Activated CD4-positive, alpha-beta T cell treated with anti-CD3 and anti-CD28 coated beads, Interleukin-2, amount 50 U/mL, for 48 hours (primary cell): ENCODE measurements at regions not wholly inside any gene's neighbourhood (a gene's known extent, or its start where the extent isn't known, plus 50 kb on each side); places are given as distances from the start of the nearest gene placed in this dataset.
"Not testable (repeated sequence)": the region's sequence is repeated elsewhere in the genome, so short reads cannot be mapped to it uniquely, and the experiment has no call there.

Experiments used
- DNase-seq, 2 experiments: peaks; one replicate each; pipeline ENCODE4 v3.0.0-alpha.2; 2020

DNA sequence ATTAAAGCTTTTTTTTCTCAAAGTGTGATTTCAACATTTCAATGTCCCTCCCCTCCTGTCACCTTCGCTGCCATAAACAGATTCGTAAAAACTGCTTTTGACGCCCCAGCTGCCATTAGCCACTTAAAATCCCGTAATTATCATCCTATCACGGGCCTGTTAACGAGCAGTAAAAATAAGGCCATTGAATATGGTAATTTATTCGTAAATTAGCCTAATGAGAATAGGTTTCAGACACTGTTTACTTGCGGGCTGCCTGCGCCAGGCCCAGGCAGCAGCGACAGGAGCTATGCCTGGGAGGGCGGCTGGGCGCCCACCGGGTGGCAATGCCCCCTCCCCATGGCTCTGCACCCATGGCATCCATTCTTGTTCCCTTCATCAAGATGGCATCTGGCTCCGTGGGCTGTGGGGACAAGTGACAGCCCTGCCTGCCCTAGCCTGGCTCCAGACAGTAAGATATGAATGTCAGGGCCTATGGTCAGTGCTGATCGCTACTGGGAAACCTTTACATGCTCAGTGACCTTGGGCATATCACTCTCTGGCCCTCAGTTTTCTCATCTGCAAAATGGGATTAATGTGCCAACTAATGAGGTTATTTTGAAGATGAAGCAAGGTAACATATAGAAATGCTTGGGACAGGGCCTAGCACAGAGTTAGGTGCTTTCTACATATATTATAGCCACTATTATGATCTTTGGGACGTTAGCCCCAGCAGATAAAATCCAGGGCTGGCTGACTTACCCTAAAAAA, 500.8 kb downstream of the MN1 start:
- no peak for DNase-seq

DNA sequence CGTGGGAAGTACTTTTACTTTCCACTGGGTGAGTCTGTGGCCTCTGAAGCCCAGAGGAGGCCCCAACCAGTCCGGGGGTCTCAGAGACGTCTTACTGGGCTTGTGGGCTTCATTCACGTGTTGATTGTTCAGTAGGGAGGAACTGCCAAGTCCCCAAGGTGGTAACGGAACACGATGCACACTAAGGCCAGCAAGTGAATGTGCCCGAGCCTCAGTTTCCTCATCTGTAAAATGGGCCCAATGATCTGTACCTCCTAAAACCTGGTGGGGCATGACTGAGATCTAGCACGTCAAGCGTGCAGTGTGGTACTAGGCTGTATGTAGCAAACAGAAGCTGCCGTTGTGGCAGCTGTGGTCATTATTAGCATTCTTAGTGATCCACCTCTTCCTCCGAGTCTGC, 499.1 kb downstream of the MN1 start:
- DNase-seq, result no peak

DNA sequence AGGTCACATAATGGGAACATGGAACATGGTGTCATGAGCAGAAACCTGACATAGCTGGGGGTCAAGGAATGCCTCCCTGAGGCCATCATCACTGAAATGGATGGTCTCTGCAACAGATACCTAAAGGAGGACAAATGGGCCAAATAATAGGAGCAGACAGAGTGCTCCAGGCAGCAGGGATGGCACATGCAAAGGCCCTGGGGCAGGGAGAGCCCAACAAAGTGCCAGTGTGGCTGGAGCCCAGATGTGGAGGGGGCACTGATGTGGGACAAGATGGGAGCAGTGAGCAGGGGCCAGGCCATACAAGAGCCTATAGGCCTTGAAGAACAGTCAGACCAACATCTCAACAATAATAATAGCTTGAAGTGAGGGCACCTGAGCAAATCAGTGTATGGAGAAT, 497.8 kb downstream of the MN1 start:
- DNase-seq, result no peak

DNA sequence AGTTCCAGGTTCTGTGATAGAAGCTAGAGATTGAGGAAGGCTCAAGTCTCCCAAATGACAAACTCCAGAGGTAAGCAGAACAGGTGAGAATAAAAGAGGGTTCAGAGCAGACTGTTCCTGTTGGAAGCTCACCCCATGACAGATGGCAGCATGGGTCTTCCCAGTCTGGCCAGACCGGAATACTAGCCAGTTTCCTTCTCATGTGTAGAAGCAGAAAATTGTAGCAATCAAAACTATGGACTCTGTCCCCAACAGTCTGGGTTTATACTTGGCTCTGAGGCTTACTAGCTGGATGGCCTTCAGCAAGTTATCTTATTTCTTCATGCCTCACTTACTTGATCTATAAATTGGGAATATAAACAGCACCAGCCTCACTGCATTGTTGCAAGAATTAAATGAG, 494.8 kb downstream of the MN1 start:
- DNase-seq, result no peak

DNA sequence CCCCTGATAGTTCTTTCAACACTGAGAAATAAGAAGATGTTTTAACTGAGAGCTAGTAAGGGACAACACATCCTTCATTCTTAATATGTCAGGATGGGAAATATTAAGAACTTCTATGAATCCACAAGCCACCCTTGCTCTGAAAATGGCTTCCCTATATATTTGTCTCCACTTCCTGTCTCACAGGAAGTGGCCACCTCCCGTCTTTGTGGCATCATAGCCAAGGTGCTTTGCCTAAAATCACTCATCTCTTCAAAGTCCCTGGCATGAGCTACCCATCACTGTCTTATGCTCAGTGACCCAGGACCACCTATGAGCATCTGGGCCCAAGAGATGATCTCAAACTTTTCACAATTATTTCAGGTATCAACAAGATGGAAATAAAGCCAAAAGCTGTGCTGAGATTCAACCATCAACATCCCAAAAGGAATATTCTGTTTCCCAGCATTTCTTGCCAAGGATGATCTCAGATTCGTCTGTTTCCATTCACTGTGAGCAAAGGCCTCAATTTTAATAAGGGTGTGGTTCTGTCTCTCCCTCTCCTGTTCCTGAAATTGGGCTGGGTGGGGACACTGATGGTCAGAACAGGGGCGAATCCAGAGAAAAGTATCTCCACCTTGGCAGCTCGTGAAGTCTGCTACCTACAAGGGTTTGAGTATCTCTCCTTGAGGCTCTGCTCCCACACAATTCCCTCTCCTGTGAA, 493.9 kb downstream of the MN1 start:
- no peak for DNase-seq

DNA sequence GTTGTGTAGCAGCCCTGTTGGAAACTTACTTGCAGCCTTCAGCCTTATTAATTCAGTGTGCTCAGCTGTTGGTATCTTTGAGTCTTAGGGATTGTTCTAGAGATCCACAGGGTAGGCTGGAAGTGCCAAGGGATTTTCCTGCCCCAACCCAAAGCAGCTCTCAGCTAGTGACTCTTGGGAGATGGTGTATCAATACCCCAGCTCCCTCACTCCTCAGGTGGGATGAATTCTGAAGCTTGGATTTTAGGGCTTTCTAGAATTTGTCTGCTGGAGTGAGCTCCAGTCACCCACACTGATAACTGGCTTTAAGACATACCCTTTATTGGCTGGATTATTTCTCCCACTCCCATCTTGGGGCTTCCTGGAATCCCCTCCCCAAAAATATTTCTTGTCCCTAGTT, 493.0 kb downstream of the MN1 start:
- DNase-seq, result no peak

DNA sequence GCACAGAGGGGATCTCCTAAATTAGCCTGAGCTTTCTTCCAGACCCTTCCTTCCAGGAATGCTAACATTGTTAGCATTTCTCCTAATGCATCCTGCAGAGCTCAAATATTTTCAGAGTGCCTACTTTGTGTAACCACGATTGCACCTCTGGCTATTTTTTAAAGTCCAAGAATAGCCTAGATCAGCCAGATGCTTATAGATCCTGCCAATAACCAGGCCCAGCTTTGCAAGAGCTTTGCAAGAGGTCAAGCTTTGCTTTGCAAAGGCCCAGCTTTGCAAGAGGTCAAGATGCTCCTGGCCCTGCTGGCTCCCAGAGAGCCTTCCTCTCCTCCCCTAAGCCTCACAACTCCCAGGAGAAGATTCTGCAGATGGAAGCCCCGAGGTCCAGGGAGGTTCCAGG, 491.9 kb downstream of the MN1 start:
- DNase-seq, result no peak

DNA sequence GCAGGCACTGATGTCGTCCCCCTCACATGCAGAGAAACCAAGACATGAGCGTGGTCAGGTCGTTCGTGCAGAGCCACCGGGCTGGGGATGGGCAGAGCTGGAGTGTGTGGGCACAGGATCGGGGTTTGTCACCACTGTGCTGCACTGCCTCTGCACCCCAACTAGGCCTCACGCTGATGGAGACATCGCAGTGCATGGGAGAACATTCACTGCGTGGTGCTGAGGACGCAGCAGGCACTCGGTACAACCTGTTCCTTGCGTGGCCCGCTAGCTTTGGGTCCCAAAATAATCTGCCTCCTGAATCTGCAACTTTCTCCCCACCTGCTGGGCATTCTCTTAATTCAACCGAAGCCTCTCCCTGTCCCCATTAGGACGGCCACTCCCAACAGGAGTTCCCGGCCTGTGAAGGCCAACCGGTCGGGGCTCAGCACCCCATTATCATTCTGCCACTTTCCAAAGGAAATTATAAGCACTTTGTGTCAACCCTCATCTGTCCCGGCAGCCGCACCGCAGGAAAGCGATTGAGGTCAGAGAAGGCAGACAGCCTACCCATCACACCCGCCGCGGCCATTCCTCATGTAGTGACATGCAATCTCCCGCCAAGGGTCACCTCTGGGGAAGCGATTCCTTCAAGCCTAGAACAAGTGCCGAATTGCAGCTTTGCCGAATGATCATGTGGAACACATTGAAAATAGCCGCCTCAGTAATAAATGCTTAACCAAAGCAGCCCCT, 490.4 kb downstream of the MN1 start:
- DNase-seq, result no peak

DNA sequence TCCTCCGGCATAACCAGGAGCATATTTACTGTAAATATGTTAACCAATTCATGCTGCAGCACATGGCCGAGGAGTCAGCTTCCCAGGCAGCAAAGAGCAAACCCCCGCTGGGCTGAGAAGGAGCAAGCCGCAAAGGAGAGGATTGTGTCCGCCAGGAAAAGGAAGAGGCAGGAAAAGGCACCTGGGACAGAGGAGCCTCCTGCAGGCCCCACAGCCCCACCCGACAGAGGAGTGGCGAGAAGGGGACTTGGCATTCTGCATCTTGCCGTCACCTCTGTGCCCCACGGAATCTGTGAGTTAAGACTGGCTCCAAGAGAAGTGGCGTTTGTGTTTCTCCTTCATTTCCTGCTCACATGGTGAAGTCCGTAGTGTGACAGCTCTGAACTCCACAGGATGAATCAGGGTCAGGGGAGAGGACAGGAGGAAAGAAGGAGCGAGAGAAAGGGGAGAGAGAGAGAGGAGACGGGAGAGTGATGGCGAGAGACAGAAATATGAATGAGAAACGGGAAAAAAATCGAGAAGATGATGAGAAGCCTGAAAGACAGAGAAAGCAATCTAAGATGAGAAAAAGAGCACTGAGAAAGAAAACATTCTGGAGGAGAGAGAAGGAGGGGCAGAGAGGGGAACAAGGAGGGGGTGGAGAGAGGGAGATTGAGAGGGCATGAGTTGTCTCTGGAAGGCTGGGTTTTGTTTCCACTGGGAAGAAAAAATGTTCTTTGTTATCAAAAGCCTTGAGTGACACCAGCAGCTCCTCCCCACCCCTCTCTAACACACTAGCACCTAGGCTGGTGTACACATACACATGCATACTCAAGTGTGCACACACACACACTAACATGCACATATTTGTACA, 489.6 kb downstream of the MN1 start:
- no peak for DNase-seq

DNA sequence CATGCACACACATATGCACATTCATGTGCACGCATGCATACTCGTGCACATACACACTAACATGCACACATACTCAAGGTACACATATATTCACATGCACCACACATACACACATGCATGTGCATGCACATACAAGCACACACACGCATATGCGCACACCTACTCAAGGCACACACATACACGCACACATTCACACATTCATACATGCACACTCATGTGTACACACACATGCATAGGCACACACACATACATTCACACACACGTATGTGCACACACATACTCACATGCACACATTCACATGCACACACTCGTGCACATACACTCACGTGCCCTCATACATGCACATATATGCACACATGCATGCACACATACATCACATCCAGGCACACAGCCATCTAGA, 489.0 kb downstream of the MN1 start:
- DNase-seq, result no peak

DNA sequence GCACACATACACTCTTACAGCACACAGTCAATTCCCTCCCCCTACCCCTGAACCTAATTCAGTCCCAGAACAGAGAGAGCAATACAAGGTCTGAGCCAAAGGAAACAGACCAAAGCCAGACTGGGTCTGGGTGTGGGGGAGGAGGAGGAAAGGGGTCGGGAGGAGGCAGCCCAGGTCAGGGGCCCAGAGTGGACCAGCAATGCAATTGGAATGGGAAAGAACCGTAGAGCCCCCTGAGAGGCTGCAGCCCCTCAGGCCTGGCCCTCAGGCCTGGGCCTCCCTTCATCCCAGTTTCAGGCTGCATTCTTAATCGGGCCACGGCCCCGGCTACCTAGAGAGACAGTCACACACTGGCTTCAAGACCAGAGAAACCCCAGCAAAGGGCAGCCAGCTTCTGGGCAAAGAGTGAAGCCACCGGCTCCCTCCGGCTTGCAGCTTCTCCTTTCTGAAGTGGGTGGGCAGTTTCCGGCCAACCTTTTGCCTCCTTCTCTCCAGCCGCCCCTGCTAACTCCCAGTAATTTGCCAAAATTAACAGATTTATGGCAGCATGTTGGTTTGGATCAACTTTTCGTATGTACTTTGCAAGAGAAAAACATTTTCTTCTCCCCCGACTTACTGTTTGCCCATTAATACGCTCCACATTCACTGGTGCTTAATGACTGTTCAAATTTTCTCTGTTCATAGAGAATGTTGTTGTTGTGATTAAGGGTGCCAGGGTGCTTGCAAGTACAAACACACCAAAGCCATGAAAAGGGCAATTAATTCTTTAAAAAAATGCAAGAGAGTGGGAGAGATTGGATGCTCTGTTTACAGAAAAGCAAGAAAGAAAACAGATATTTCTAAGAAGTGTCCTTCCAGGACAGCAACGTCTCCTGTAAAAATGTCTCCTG, 488.3 kb downstream of the MN1 start:
- DNase-seq, result no peak

DNA sequence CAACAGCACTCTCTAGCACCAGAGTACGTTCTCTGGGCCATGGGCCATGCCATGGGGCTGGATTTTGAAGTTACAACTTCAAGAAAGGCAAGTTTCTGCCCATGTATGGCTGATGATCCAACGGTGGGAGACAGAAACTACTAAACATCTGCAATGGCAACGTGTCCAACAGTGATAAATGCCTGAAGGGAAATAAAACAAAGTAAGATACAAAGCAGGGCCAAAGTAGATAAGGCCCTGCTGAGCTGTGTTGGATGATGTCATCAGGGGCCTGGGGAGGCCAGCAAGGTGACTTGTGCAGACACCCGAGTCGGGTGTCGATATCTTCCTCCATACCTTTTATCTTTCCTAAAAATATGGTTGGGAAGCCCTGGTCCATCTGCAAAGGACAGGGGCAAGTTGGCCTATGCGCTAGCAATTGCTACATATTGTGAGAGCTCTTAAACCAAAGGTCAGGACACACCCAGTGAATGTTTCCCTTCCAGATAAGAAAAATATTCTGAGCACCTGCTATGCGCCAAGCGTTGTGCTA, 487.2 kb downstream of the MN1 start:
- no peak for DNase-seq

DNA sequence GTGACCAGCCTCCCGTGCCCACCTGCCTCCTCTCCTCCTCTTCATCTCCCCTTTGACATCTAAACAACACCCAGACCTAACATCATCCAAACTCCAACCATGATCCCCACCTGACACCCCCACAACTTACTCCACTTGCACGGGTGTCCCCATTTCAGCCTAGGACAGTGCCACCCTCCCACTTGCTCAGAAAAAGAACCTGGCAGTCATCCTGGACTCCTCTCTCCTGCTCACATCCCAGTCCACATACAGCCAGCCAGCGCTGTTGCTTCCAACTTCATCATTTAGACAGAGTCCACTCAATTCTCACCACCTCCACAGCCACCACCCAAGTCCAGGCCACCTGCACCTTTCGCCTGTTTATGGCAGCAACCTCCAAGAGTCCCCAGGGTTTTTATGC, 485.7 kb downstream of the MN1 start:
- no peak for DNase-seq

DNA sequence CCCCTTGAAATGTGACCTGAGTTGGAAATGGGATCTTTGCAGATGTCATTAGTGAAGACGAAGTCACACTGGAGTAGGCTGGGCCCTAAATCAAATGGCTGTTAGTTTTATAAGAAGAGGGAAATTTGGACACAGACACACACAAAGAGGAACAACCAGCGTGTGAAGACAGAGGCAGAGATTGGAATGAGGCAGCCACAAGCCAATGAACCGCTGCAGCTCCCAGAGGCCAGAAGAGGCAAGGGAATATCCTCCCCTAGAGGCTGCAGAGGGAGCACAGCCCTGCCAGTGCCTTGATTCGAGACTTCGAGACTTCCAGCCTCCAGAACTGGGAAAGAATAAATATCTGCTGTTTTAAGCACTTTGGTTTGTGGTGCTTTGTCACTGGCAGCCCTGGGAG, 484.5 kb downstream of the MN1 start:
- no peak for DNase-seq

DNA sequence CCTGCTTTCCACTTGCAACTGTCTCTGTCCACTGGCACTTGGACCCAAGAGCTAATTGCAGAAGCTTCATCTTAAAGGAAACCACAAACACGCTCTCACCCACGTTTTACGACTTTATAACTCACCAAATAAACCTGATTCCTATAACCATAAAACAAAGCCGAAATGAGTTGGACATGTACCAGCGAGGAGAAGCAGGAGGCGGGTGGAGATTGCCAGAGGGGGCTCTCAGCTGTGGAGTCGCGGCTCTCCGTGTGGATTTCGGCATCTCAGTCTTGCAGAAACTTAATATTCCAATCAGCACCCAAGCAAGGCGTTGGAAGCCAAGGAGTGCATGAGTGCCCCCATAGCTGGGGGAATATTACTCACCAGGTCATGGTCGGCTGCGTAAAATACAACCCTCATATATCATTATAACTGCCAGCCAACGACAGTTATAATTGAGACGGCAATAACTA, 483.6 kb downstream of the MN1 start:
- no peak for DNase-seq

DNA sequence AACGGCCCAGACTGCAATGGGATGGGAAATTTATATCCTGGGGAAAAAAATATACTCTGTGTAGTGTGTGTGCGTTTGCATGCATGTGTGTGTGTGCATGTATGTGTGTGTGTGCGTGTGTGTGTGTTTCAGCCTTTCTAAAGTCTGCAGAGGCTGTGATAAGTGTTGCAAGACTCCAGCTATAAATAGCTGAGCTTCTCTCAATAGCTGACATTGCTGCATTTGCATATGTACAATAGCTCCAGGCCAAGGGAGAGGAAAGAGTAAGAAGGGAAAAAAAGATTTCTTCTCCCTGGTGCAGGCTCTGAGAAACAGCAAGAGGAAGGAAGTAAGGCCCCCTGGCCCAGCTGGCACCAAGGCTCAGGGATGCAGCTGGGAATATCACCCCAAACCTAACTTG, 483.0 kb downstream of the MN1 start:
- no peak for DNase-seq

DNA sequence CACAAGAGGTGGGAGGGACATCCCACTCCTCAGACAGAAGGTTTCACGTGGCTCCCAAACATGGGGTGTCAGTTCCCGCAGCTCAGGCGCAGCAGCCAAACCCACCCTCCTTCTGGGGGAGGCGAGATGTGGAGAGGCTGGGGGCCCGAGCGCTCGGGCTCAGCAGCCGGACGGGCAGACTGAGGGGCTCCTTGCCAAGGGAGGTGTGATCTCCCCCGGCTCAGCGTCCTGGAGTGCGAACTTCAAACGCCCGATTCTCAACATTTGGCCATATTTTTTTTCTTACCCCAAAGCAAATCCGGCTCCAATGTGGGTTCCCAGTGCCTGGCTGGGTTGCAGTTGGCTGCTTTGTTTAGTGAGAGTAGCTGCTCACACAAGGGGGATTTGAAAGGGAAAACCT, 477.9 kb downstream of the MN1 start:
- no peak for DNase-seq

DNA sequence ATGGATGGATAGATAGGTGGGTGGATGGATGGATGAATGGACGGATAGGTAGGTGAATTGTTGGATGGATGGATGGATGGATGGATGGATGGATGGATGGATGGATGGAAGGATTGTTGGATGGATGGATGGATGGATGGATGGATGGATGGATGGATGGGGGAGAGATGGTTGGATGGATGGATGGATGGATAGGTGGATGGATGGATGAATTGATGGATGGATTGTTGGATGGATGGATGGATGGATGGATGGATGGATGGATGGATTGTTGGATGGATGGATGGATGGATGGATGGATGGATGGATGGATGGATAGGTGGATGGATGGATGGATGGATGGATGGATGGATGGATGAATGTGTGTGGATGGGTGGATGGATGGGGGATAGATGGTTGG, 476.6 kb downstream of the MN1 start:
- not testable (repeated sequence) for DNase-seq

DNA sequence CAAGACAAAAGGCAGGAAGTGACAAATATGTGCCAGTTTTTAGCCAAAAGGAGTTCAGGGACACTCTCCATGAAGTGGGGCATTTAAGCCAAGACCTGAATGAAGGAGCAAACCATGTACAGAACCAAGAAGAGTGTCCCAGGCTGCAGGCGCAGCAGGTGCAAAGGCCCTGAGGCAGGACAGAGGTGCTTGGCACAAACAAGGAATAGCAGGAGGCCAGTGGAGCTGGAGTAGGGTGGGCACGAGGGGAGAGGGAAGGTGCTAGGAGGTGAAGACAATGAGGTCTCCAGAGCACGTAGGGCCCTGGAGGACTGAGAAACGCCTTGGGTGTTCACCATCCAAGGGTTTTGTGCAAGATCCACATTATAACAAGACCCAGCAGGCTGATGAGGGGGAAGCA, 474.1 kb downstream of the MN1 start:
- DNase-seq, result no peak

DNA sequence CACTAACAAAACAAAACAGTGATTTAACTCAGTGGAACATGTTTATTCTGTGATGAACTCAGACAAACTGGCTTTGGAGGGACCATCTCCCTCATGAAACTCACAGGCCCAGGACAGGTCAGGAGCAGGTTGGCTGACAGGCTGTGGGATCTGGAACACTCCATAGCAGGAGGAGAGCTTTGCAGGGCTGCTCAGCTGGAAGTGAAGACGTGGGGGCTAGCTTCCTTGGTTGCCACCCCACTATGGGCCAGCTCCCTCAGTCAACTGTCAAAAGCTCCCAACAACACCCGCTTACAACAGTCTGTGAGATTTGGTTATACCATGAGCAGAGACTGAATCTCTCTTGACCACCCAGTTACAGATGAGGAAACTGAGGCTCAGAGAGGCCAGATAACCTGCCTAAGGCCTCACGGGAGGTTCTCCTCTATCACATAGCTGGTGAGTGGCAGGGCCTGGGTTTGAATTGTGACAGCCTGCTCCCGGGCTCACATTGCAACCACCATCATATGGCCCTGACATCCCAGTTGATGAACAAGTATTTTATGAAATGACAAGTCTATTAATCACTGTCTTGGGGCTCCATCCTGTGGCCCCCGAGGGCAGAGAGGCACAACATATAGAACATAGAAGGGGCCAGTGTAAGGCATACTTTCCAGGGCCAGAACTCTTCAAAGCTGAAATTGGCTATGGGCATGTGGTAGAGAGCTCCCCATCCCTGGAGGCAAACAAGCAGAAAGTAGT, 473.4 kb downstream of the MN1 start:
- no peak for DNase-seq
